Vagina (tissue), 2 donors: ENCODE measurements at regions not wholly inside any gene's neighbourhood (a gene's known extent, or its start where the extent isn't known, plus 50 kb on each side); places are given as distances from the start of the nearest gene placed in this dataset.

Experiments
- DNase-seq, 2 donors: peaks; one replicate each; pipeline ENCODE4 v3.0.0-alpha.2; 2017; ENCODE audit errors: extremely low spot score in 2 of 2
- H3K27ac ChIP-seq: fragments of 200-600 bp; sonication (generic); one replicate; pipeline ENCODE4 v1.5.1; 2019
- H3K27me3 ChIP-seq: fragments of 200-600 bp; sonication (generic); one replicate; pipeline ENCODE4 v1.5.1; 2019
- H3K36me3 ChIP-seq, 2 donors: fragments of 200-600 bp; sonication (generic); one replicate each; pipeline ENCODE4 v1.5.1; 2017 to 2019
- H3K4me1 ChIP-seq: fragments of 200-600 bp; sonication (generic); one replicate; pipeline ENCODE4 v1.5.1; 2019
- H3K4me3 ChIP-seq, 2 donors: fragments of 200-600 bp; sonication (generic); 1 replicate in 1 of 2; 2 replicates in 1 of 2; pipeline ENCODE4 v1.5.1; 2016 to 2019
- H3K9me3 ChIP-seq: fragments of 200-600 bp; sonication (generic); one replicate; pipeline ENCODE4 v1.5.1; 2019
- CTCF ChIP-seq, 3 experiments: fragments of 450-650 bp in 2 of 3; fragments of 200-600 bp in 1 of 3; sonication (generic) in 1 of 3; IDR thresholded peaks; one replicate each; pipeline ENCODE4 v1.5.1; 2017 to 2019; ENCODE audit warnings: antibody characterized with exemption in 3 of 3, mild to moderate bottlenecking in 2 of 3, moderate library complexity in 2 of 3
- POLR2A ChIP-seq, 2 donors: fragments of 450-650 bp; IDR thresholded peaks; one replicate each; pipeline ENCODE4 v1.6.1; 2017; ENCODE audit warnings: antibody characterized with exemption in 2 of 2, mild to moderate bottlenecking in 2 of 2, moderate library complexity in 2 of 2
- POLR2AphosphoS5 ChIP-seq, 2 donors: sonication (generic); formaldehyde crosslinking; IDR thresholded peaks; one replicate each; pipeline ENCODE4 v1.9.0; 2017; ENCODE audit warnings: antibody characterized with exemption in 2 of 2, mild to moderate bottlenecking in 2 of 2, low read depth in 1 of 2; ENCODE audit not compliant: insufficient read depth in 1 of 2
- intact Hi-C: fragments of 100-400 bp; cut with DNase I; formaldehyde crosslinking; loops from one replicate; pipeline ENCODE4 v1.15.1; 2023

GRCh38 chr5:13601112-13601511, 343.4 kb downstream of the DNAH5 start:
- H3K4me1 ChIP-seq, result no peaks in the 10 kb centered on the region
- H3K36me3 ChIP-seq, result no peaks in the 10 kb centered on the region
- no peaks in the 10 kb centered on the region for H3K9me3 ChIP-seq
- H3K4me3 ChIP-seq, result no peak overlapping the region
- TF ChIP-seq POLR2A (IDR thresholded peaks at IDR 0.05) (no peak), POLR2AphosphoS5 (IDR thresholded peaks at IDR 0.05; ENCODE audit: insufficient read depth in 1 of 2, low read depth in 1 of 2) (no peak), CTCF (IDR thresholded peaks at IDR 0.05) (no peak)
- DNase-seq, result no peak
- no peak overlapping the region for H3K27ac ChIP-seq
- intact Hi-C loops, result no loop called here
- no peaks in the 10 kb centered on the region for H3K27me3 ChIP-seq

GRCh38 chr5:13595978-13596377, 348.5 kb downstream of the DNAH5 start:
- intact Hi-C loops, result no loop called here
- no peak for DNase-seq
- no peaks in the 10 kb centered on the region for H3K4me1 ChIP-seq
- no peaks in the 10 kb centered on the region for H3K9me3 ChIP-seq
- no peaks in the 10 kb centered on the region for H3K27me3 ChIP-seq
- no peak overlapping the region for H3K27ac ChIP-seq
- TF ChIP-seq CTCF (IDR thresholded peaks at IDR 0.05) (no peak), POLR2AphosphoS5 (IDR thresholded peaks at IDR 0.05; ENCODE audit: insufficient read depth in 1 of 2, low read depth in 1 of 2) (no peak), POLR2A (IDR thresholded peaks at IDR 0.05) (no peak)
- H3K4me3 ChIP-seq, result no peak overlapping the region
- H3K36me3 ChIP-seq, result no peaks in the 10 kb centered on the region

- TF ChIP-seq POLR2A (IDR thresholded peaks at IDR 0.05) (no peak), POLR2AphosphoS5 (IDR thresholded peaks at IDR 0.05; ENCODE audit: insufficient read depth in 1 of 2, low read depth in 1 of 2) (no peak), CTCF (IDR thresholded peaks at IDR 0.05) (no peak)
These were observed 352.9 kb downstream of the DNAH5 start for GRCh38 chr5:13591621-13592020.

GRCh38 chr5:13585324-13585723, 359.2 kb downstream of the DNAH5 start:
- Histone ChIP-seq H3K36me3 (no peaks in the 10 kb centered on the region), H3K27ac (no peak overlapping the region), H3K4me1 (no peaks in the 10 kb centered on the region), H3K9me3 (no peaks in the 10 kb centered on the region), H3K4me3 (no peak overlapping the region), H3K27me3 (no peaks in the 10 kb centered on the region)
- no peak for DNase-seq
- TF ChIP-seq POLR2AphosphoS5 (IDR thresholded peaks at IDR 0.05; ENCODE audit: insufficient read depth in 1 of 2, low read depth in 1 of 2) (no peak), CTCF (IDR thresholded peaks at IDR 0.05) (no peak), POLR2A (IDR thresholded peaks at IDR 0.05) (no peak)
- intact Hi-C loops, result no loop called here

More at GRCh38 chr5:13591621-13592020, 352.9 kb downstream of the DNAH5 start:
- intact Hi-C loops, result no loop called here
- no peaks in the 10 kb centered on the region for H3K27me3 ChIP-seq
- H3K4me3 ChIP-seq, result no peak overlapping the region
- no peaks in the 10 kb centered on the region for H3K9me3 ChIP-seq
- H3K36me3 ChIP-seq, result no peaks in the 10 kb centered on the region
- H3K27ac ChIP-seq, result no peak overlapping the region
- DNase-seq, result no peak
- no peaks in the 10 kb centered on the region for H3K4me1 ChIP-seq

- DNase-seq, result no peak
- Histone ChIP-seq H3K27ac (no peak overlapping the region), H3K4me3 (no peak overlapping the region), H3K9me3 (no peaks in the 10 kb centered on the region), H3K4me1 (no peaks in the 10 kb centered on the region), H3K36me3 (no peaks in the 10 kb centered on the region), H3K27me3 (no peaks in the 10 kb centered on the region)
- intact Hi-C loops, result no loop called here
- TF ChIP-seq POLR2AphosphoS5 (IDR thresholded peaks at IDR 0.05; ENCODE audit: insufficient read depth in 1 of 2, low read depth in 1 of 2) (no peak), POLR2A (IDR thresholded peaks at IDR 0.05) (no peak), CTCF (IDR thresholded peaks at IDR 0.05) (no peak)
These were observed 362.6 kb downstream of the DNAH5 start for GRCh38 chr5:13581914-13582313.
